NCI-H82 treated with DMSO at 0.1 percent for 48 hours (cell line): ENCODE measurements at regions not wholly inside any gene's neighbourhood (a gene's known extent, or its start where the extent isn't known, plus 50 kb on each side); places are given as distances from the start of the nearest gene placed in this dataset.
"Not testable (repeated sequence)": the region's sequence is repeated elsewhere in the genome, so short reads cannot be mapped to it uniquely, and the experiment has no call there.

Experiments
- DNase-seq: peaks from one replicate; lab custom pipeline; 2025; ENCODE audit not compliant: unreplicated experiment; lab: John Stamatoyannopoulos, UW

GRCh38 chr2:150681120-150681804 is 193.8 kb upstream of the RND3 start:
- no peak for DNase-seq

DNA sequence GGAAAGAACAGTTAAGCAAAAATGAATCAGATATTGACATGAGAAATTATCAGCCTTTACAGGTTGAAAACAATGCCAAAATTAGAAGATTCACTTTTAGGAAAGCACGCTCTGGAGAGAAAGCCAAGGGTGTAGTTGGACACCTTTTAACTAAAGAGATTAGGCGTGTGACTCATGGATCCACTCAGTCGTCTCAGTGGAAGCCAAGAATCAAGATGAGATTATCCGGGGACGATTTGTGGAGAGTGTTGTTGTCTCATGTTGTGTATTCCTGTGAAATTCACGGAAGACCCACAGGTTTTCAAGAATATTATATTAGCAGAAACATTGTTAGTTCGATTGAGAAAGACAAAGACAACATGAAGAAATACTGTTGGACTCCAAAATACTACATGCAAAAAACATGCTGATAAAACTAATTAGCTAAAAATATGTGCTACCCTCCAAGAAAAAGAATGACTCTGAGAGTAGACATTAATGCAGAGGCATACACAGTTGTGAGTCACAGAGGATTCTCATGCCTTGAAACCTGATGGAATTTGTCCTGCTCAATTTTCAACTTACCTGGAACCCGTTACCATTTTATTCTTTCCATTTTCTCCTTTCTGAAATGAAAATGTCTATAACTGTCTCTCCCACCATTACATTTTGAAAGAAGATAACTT is 192.1 kb upstream of the RND3 start:
- DNase-seq = peak; percentile 29

DNA sequence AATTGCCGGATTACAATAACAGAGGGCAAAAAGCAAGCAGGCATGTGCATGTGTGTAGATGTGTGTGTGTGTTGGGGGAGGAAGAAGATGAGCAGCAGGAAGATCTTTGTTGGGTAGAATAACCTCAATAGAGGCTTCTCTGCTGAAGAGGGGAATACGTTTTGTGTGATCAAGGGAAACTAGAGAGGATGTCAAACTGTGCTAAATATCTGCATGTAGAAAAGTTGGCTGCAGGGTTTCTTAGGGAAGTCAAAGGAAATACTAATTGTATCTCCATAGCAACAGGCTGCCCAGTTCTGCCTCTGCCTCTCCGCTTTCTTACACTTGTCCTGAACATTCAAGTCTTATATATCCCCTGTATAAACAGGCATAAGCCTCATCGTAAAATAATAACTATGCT is 190.1 kb upstream of the RND3 start:
- no peak for DNase-seq

DNA sequence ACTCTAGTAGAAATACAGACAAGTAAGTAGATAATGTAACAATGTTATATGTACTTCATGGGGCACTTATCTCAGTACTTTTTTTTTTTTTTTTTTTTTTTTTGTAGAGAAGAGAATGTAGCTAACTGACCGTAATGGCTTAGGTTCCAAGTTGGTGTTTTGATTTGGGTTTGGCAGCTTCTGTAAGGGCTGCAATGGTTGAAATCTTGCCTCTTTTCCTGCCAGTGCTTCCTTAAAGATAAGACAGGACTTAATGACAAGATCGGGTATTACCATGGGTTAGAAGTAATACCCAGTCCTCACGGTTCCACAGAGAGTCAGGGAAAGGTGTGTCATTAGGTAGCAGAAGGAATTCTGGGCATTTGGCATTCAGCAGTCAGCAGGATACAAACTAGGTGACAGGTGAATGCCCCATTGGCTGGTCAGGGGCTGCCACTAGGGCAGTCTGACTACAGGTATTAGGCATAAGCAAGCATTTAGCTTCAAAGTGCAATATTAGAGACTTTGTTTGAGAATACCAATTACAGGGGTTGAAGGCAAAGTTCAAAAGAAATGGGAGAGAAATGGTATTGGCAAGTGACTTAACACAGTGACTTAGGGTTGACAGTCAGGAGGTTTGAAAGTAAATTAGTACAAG is 189.4 kb upstream of the RND3 start:
- DNase-seq = no peak

- DNase-seq = no peak
Observed at GRCh38 chr2:150675807-150676206, 188.3 kb upstream of the RND3 start.

- no peak for DNase-seq
Observed at GRCh38 chr2:150674283-150674682, 186.8 kb upstream of the RND3 start.

DNA sequence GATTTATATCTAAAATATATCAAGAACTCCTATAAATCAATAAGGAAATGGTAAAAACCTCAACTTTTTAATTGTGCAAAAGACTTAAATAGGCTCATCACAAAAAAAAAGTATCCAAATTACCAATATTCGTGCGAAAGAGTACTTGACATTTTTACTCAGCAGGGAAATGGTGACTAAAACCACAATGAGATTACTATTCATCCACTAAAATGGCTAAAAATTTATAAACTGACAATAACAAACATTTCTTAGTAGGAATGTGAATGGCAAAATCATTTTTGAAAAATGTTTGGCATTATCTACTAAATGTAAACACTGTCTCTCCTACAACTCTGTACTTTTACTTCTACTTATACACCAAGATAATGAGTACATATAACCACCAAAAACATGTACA is 184.8 kb upstream of the RND3 start:
- no peak for DNase-seq

DNA sequence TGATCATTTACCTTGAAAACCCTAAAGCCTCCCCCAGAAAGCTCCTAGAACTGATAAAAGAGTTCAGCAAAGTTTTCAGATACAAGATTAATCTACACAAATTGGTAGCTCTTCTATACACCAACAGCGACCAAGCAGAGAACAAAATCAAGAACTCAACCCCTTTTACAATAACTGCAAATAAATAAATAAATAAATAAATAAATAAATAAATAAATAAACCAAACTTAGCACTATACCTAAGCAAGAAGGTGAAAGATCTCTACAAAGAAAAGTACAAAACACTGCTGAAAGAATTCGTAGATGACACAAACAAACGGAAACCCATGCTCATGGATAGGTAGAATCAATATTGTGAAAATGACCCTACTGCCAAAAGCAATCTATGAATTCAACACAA is 182.0 kb upstream of the RND3 start:
- no peak for DNase-seq

- not testable (repeated sequence) for DNase-seq
Observed at GRCh38 chr2:150667039-150667438, 179.6 kb upstream of the RND3 start.

GRCh38 chr2:150663143-150663542 is 175.7 kb upstream of the RND3 start:
- no peak for DNase-seq

GRCh38 chr2:150656002-150656401 is 168.5 kb upstream of the RND3 start:
- DNase-seq = no peak

DNA sequence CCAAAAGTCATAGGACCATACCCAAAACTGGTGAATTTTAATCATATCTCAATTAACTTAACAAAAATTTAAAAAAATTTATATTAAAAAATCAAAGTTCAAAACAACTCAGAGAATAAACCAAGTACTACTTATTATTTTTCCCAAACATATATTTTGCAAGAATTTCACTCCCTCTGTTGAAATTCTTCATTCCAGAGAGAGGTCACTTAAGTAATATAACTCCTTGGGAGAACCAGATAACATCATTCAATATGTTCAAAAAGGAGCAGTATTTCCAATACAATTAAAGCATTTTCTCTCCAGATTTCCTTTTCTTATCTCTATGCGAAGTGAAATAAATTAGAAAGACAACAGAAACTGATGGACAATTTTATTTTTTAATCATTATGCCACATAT is 165.9 kb upstream of the RND3 start:
- DNase-seq = no peak

DNA sequence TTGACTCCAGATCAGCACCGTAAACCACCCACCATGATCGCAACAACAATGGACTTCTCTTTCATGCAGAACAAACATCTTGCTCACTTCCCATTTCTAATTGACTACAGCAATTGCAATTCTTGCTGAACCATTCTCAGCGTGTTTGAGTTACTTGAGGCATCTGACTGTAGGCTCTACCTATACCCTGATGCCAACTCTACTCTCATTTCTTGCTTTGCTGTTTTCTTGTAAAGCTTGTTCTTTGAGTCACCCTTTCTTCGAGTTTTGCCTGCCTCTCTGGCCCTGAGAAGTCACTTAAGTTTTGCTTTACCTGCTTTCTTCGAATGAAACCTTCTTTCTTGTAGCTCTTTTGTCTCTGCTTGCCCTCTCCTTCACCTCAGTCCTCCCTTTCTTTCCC is 160.5 kb upstream of the RND3 start:
- no peak for DNase-seq

- no peak for DNase-seq
Observed at GRCh38 chr2:150646746-150647145, 159.3 kb upstream of the RND3 start.

DNA sequence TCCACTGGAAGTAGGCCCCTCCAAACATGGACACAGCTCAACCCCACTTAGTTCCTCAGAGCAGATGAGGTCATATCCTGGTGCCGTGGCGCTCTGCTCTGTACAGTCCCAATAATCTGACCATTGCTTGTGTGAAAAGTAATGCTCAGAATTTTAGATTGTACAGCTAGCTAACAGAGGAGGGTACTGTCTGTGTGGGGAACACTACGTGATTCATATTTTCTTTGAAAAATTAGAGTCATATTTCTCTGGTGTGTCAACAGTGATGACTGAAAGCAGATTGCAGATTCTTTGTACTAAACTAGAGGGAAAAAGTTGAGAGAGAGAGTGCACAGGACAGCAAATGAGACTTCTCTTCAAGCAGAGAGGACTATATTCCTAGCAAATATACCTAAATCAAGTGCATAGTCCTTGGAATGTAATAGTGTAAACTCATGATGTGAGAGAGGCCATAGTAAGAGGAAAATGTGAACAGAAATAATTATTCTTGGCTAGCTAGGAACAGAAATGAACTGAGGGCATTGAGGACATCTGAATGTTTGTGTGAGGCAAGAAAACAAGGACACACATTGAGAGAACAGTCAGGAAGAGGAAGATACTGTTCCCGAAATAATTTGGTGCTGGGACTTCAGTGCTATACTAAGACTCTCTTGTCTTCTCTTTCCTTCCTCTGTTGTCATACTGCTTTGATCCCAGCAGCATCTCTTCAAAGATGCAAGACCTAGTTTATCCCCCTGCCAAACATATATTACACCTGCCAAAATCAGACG is 157.0 kb upstream of the RND3 start:
- no peak for DNase-seq

GRCh38 chr2:150643114-150643725 is 155.8 kb upstream of the RND3 start:
- no peak for DNase-seq

DNA sequence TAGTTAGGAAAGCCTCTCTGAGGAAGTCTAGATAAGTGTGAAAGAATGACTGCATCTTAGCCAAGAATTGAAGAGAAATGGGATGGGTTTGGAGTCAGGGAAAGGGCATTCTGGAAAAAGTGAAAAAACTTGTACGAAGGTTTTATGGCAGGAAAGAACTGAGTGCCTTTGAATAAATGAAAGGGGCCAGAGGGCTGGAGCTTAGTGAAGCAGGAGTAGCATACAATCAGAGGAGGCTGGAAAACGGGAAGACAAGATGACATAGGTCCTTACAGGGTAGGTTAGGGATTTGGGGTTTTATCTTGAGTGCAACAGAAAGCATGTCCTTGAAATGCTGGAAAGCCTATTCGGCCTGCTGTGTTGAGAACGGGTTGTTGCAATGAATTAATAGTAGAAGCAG is 152.6 kb upstream of the RND3 start:
- DNase-seq = no peak

GRCh38 chr2:150639383-150639782 is 151.9 kb upstream of the RND3 start:
- DNase-seq = no peak

- no peak for DNase-seq
Observed at GRCh38 chr2:150631236-150631821, 143.9 kb upstream of the RND3 start.

- no peak for DNase-seq
Observed at GRCh38 chr2:150630587-150631235, 143.2 kb upstream of the RND3 start.
